Thyroid gland (tissue), 4 donors: ENCODE measurements at regions not wholly inside any gene's neighbourhood (a gene's known extent, or its start where the extent isn't known, plus 50 kb on each side); places are given as distances from the start of the nearest gene placed in this dataset.

ENCODE experiments used
- POLR2A ChIP-seq, 2 donors: fragments of 450-650 bp; IDR thresholded peaks; one replicate each; pipeline ENCODE4 v1.6.1; 2017; ENCODE audit warnings: antibody characterized with exemption in 2 of 2, mild to moderate bottlenecking in 2 of 2, moderate library complexity in 1 of 2
- TF ChIP-seq, protein P1 (sequence below), 6 experiments: fragments of 200-600 bp in 3 of 6; fragments of 450-650 bp in 3 of 6; sonication (generic) in 3 of 6; IDR thresholded peaks; one replicate each; pipeline ENCODE4 v1.5.1; 2016 to 2019; ENCODE audit warnings: antibody characterized with exemption in 6 of 6, mild to moderate bottlenecking in 2 of 6, inconsistent platforms in 1 of 6, moderate library complexity in 1 of 6

DNA sequence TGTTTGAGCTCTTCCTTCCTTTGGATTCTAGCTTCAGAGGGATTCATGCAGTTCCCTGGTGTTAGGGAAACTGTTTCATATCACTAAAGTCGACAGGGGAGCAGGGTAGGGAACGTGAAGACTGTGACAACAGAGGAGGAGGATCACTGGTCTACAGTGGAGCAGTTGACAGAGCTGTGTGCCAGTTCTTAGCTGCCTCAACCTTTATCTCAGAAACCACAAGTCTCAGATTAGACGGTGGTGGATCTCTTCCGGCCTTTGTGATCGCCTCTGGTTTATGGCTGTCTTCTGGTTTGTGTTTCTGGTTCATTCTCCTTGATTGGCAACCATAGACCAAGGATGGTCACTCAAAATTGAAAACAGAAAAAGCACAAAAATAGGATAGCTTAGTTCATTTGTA, 538.9 kb upstream of the API5 start:
- TF ChIP-seq, protein P1, sequence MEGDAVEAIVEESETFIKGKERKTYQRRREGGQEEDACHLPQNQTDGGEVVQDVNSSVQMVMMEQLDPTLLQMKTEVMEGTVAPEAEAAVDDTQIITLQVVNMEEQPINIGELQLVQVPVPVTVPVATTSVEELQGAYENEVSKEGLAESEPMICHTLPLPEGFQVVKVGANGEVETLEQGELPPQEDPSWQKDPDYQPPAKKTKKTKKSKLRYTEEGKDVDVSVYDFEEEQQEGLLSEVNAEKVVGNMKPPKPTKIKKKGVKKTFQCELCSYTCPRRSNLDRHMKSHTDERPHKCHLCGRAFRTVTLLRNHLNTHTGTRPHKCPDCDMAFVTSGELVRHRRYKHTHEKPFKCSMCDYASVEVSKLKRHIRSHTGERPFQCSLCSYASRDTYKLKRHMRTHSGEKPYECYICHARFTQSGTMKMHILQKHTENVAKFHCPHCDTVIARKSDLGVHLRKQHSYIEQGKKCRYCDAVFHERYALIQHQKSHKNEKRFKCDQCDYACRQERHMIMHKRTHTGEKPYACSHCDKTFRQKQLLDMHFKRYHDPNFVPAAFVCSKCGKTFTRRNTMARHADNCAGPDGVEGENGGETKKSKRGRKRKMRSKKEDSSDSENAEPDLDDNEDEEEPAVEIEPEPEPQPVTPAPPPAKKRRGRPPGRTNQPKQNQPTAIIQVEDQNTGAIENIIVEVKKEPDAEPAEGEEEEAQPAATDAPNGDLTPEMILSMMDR (IDR thresholded peaks at IDR 0.05), result no peak
- TF ChIP-seq POLR2A (IDR thresholded peaks at IDR 0.05), result no peak
